GM12878 (cell line): ENCODE measurements at regions not wholly inside any gene's neighbourhood (a gene's known extent, or its start where the extent isn't known, plus 50 kb on each side); places are given as distances from the start of the nearest gene placed in this dataset.

ENCODE experiments used
- ATAC-seq: fragments of 200-7000 bp; cut with Tn5 transposase; 3 replicates; pipeline ENCODE4 v1.9.1; 2020; ENCODE audit warnings: mild to moderate bottlenecking, moderate library complexity
- BruUV-seq: library from RNA; stranded (reverse); fragments of 400-500 nt; replicated peaks from 2 replicates; lab custom pipeline; 2021; lab: Mats Ljungman, UMichigan
- CTCF ChIA-PET: fragments of 300-600 bp; sonication (Branson Sonifier 250); formaldehyde crosslinking; extraction: SDS; loops from one replicate; lab custom pipeline; 2021; ENCODE audit warnings: inconsistent platforms; lab: Yijun Ruan, JAX
- POLR2A ChIA-PET: fragments of 350-600 bp; formaldehyde crosslinking; extraction: SDS; loops from one replicate; lab custom pipeline; 2021; ENCODE audit warnings: inconsistent platforms; lab: Charles Lee
- RAD21 ChIA-PET: fragments of 300-600 bp; sonication (Branson Sonifier 250); formaldehyde crosslinking; loops from one replicate; lab custom pipeline; 2023; ENCODE audit warnings: antibody characterized with exemption; ENCODE audit not compliant: unreplicated experiment; lab: Charles Lee
- SMC1A ChIA-PET: fragments of 300-600 bp; sonication (Branson Sonifier 250); formaldehyde crosslinking; loops from one replicate; lab custom pipeline; 2023; ENCODE audit not compliant: unreplicated experiment, uncharacterized antibody; lab: Charles Lee
- DNase-seq: peaks from one replicate; pipeline ENCODE4 v3.0.0-alpha.2; 2011; ENCODE audit warnings: low read depth, low spot score
- FAIRE-seq: peaks from 3 replicates; lab custom pipeline; 2011; peaks lifted over from hg19 to GRCh38; lab: Jason Lieb, UNC
- H2AFZ ChIP-seq: 2 replicates; pipeline ENCODE4 v1.6.0; 2011; ENCODE audit warnings: low read depth, low read length, control low read depth; ENCODE audit not compliant: control insufficient read depth
- H3K27ac ChIP-seq: 2 replicates; pipeline ENCODE4 v1.5.1; 2011; ENCODE audit warnings: control low read depth; ENCODE audit not compliant: control insufficient read depth, insufficient read depth
- H3K27me3 ChIP-seq, 2 experiments: replicated peaks in 1 of 2; 2 replicates each; pipeline versions ENCODE4 v1.6.0 to v1.6.1; 2011; ENCODE audit warnings: low read length in 1 of 2; ENCODE audit not compliant: control insufficient read depth in 2 of 2, insufficient read depth in 2 of 2
- H3K36me3 ChIP-seq, 2 experiments: 2 replicates each; pipeline ENCODE4 v1.5.1; 2011; ENCODE audit warnings: low read length in 1 of 2; ENCODE audit not compliant: control insufficient read depth in 2 of 2, insufficient read depth in 2 of 2
- H3K4me1 ChIP-seq: 2 replicates; pipeline ENCODE4 v1.6.1; 2011; ENCODE audit warnings: mild to moderate bottlenecking, low read length, moderate library complexity, mixed read lengths; ENCODE audit not compliant: control insufficient read depth, insufficient read depth
- H3K4me2 ChIP-seq: 2 replicates; pipeline ENCODE4 v1.6.0; 2011; ENCODE audit warnings: control low read depth; ENCODE audit not compliant: control insufficient read depth, insufficient read depth
- H3K4me3 ChIP-seq: fragments of 200-600 bp; sonication (generic); 2 replicates; pipeline ENCODE4 v1.5.1; 2016
- H3K79me2 ChIP-seq: 2 replicates; pipeline ENCODE4 v1.6.0; 2011; ENCODE audit warnings: low read length; ENCODE audit not compliant: control insufficient read depth, insufficient read depth
- H3K9ac ChIP-seq: 2 replicates; pipeline ENCODE4 v1.8.0; 2011; ENCODE audit warnings: low read length, control low read depth, mixed read lengths; ENCODE audit not compliant: control insufficient read depth, insufficient read depth
- H3K9me3 ChIP-seq: replicated peaks from 3 replicates; pipeline ENCODE4 v1.5.1; 2011; ENCODE audit warnings: mild to moderate bottlenecking, low read length; ENCODE audit not compliant: control insufficient read depth, insufficient read depth
- H4K20me1 ChIP-seq: 2 replicates; pipeline ENCODE4 v1.6.0; 2011; ENCODE audit not compliant: control insufficient read depth, insufficient read depth
- CHD2 ChIP-seq: IDR thresholded peaks from 2 replicates; pipeline ENCODE4 v1.6.1; 2011; ENCODE audit warnings: low read depth, low read length, improper control_type of control experiment, borderline replicate concordance
- CREM ChIP-seq: IDR thresholded peaks from 2 replicates; pipeline ENCODE4 v1.6.1; 2014; ENCODE audit warnings: antibody characterized with exemption, low read depth
- LARP7 ChIP-seq: fragments of 450-650 bp; IDR thresholded peaks from 2 replicates; pipeline ENCODE4 v1.6.1; 2017; ENCODE audit warnings: mild to moderate bottlenecking
- POLR2AphosphoS5 ChIP-seq: IDR thresholded peaks from 2 replicates; pipeline ENCODE4 v1.6.1; 2011; ENCODE audit warnings: mild to moderate bottlenecking, low read length, inconsistent platforms
- RAD21 ChIP-seq: IDR thresholded peaks from 2 replicates; pipeline ENCODE4 v1.6.1; 2011; ENCODE audit warnings: mild to moderate bottlenecking, low read depth, low read length, moderate library complexity; ENCODE audit not compliant: insufficient read depth
- RFX5 ChIP-seq: IDR thresholded peaks from 2 replicates; pipeline ENCODE4 v1.6.1; 2011; ENCODE audit warnings: low read depth, low read length, improper control_type of control experiment
- SPI1 ChIP-seq: IDR thresholded peaks from 2 replicates; pipeline ENCODE4 v1.6.1; 2011; ENCODE audit warnings: low read depth, mild to moderate bottlenecking, low read length, moderate library complexity, borderline replicate concordance; ENCODE audit not compliant: insufficient read depth
- SUPT20H ChIP-seq: IDR thresholded peaks from 2 replicates; pipeline ENCODE4 v1.6.1; 2011; ENCODE audit warnings: low read depth, mild to moderate bottlenecking, low read length, moderate library complexity, borderline replicate concordance; ENCODE audit not compliant: control insufficient read depth
- SUZ12 ChIP-seq: fragments of 200-600 bp; sonication (generic); IDR thresholded peaks from one replicate; pipeline ENCODE4 v1.6.1; 2018; ENCODE audit warnings: antibody characterized with exemption, mild to moderate bottlenecking; ENCODE audit not compliant: unreplicated experiment
- WRNIP1 ChIP-seq: IDR thresholded peaks from 2 replicates; pipeline ENCODE4 v1.6.1; 2011; ENCODE audit warnings: low read depth, low read length, improper control_type of control experiment, borderline replicate concordance
- WGBS: methylation state at CpG from one replicate; pipeline ENCODE4 v1.1.6; 2016; ENCODE audit warnings: low lambda C conversion rate; ENCODE audit not compliant: insufficient replicate concordance, insufficient coverage; ENCODE audit errors: missing lambda C conversion rate; 5-methylcytosine and 5-hydroxymethylcytosine counted together
- in situ Hi-C: fragments of 300-500 bp; cut with MboI; formaldehyde crosslinking; loops from 9 replicates; pipeline ENCODE4 v1.14.3; 2018; ENCODE audit warnings: mixed read lengths
- intact Hi-C: fragments of 100-400 bp; cut with micrococcal nuclease; formaldehyde crosslinking; loops from one replicate; pipeline ENCODE4 v1.14.2; 2022; ENCODE audit not compliant: unreplicated experiment

DNA sequence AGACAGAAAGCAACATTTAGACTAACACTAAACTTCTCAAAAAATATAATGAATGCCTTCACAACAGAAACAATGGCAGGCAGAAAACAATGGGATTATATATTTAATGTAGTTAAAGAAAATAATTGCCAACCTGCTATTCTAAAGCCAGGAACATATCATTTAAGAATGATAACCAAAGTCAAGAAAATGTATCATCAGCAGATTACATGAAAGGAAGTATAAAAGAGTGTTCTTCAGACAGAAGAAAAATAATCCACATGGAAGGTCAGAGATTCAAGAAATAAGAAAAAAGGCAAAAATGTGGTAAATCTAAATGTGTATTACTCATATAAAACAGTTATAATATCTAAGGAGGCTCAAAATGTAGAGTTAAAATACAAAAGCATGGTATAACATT, 98.1 kb downstream of the CYP26A1 start (continued):
- TF ChIP-seq RAD21, result no peak

DNA sequence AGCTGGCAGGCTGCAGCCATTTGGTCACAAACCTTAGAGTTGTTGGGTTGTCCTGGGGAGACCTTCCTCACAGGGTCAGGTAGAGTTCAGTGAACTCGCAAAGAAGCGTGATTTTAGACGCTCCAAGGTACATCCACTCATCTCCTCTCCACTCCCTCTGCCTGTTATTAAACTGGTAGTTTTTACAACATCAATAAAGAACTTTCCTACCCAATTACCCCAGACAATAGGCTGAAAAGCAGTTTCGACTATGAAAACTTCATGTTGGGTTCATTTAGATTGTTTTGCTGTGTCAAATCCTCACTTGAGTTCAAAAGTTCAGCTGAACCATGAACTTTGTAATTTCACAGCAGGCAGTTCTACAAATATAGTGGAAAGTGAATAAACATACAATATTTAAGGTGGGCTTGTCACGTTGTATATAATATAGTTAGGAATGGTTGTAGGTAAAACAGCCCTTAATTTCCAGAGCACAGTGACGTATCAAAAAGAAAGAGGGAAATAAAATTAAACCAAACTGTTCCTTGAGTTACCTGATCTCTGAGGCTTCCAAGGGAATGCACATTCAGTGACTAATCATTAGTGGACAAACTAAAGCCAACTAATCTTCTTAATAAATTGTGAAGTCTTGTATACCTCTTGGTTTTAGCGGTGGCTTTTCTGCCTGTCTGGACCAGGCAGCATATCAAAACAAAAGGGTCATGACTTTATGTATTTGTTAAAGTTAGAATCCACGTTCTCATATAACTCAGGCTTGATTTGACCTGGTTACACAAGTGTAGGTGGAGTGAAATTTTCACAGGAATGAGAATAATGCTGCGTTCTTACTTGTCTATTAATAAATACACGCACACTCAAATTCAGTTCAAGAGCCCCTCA, 100.5 kb downstream of the CYP26A1 start:
- ChIA-PET CTCF (no interaction called here), SMC1A (no interaction called here), POLR2A (no interaction called here), RAD21 (no interaction called here)
- H3K4me3 ChIP-seq, result no peak overlapping the region
- H3K4me2 ChIP-seq, result no peak overlapping the region
- 56% methylated on average over 10 of the region's 10 CpGs for WGBS
- no peaks in the 10 kb centered on the region for H4K20me1 ChIP-seq
- H3K27ac ChIP-seq, result no peak overlapping the region
- DNase-seq, result no peak
- no peak overlapping the region for H2AFZ ChIP-seq
- intact Hi-C loops, result no loop called here
- H3K4me1 ChIP-seq, result no peaks in the 10 kb centered on the region
- FAIRE-seq, result no peak
- no peaks in the 10 kb centered on the region for H3K79me2 ChIP-seq
- TF ChIP-seq SUPT20H, result no peak
- TF ChIP-seq WRNIP1, result no peak
- no peak for TF ChIP-seq POLR2AphosphoS5
- TF ChIP-seq CREM, result no peak
- TF ChIP-seq CHD2, result no peak
- TF ChIP-seq LARP7, result no peak
- TF ChIP-seq SPI1, result no peak
- no peak for TF ChIP-seq RFX5
- TF ChIP-seq SUZ12, result no peak
- TF ChIP-seq, all 136 proteins: peak for 0
- in situ Hi-C loops, result no loop called here
- Histone ChIP-seq H3K9me3 (no peaks in the 10 kb centered on the region; the same call in 1 of the 3 replicates), H3K36me3 (no peaks in the 10 kb centered on the region), H3K27me3 (no peaks in the 10 kb centered on the region; a peak in 3 of 4 replicates), H3K9ac (no peak overlapping the region)
- no peak for ATAC-seq
- BruUV-seq, result no TSS peak
